Body of pancreas (tissue), 4 donors: ENCODE measurements at regions not wholly inside any gene's neighbourhood (a gene's known extent, or its start where the extent isn't known, plus 50 kb on each side); places are given as distances from the start of the nearest gene placed in this dataset.

Experiments used
- ATAC-seq: fragments of 150-250 bp; one replicate; pipeline ENCODE4 v1.9.1; 2016
- DNase-seq, 4 donors: peaks; one replicate each; pipeline ENCODE4 v3.0.0-alpha.2; 2019
- H3K27ac ChIP-seq, 4 donors: fragments of 200-600 bp; sonication (generic); 1 replicate in 3 of 4; 2 replicates in 1 of 4; pipeline versions ENCODE4 v1.5.1 to v1.6.1; 2016 to 2019; ENCODE audit warnings: mild to moderate bottlenecking in 1 of 4, mixed read lengths in 1 of 4, moderate library complexity in 1 of 4
- H3K27me3 ChIP-seq, 2 donors: fragments of 200-600 bp; sonication (generic); one replicate each; pipeline ENCODE4 v1.6.0; 2016; ENCODE audit warnings: mild to moderate bottlenecking in 1 of 2
- H3K36me3 ChIP-seq, 2 donors: fragments of 200-600 bp; sonication (generic); replicated peaks in 1 of 2; 2 replicates each; pipeline ENCODE4 v1.5.1; 2016; ENCODE audit warnings: low read depth in 2 of 2; ENCODE audit not compliant: insufficient read depth in 1 of 2
- H3K4me1 ChIP-seq: fragments of 200-600 bp; sonication (generic); one replicate; pipeline ENCODE4 v1.6.0; 2016
- H3K4me3 ChIP-seq, 2 donors: fragments of 200-600 bp; sonication (generic); 1 replicate in 1 of 2; 2 replicates in 1 of 2; pipeline ENCODE4 v1.5.1; 2016 to 2019
- H3K9me3 ChIP-seq, 3 donors: fragments of 200-600 bp; sonication (generic); 1 replicate in 2 of 3; 2 replicates in 1 of 3; pipeline ENCODE4 v1.5.1; 2016
- POLR2A ChIP-seq, 3 donors: fragments of 450-650 bp; IDR thresholded peaks; one replicate each; pipeline ENCODE4 v1.6.1; 2016; ENCODE audit warnings: antibody characterized with exemption in 3 of 3, mild to moderate bottlenecking in 2 of 3
- WGBS, 2 donors: methylation state at CpG; one replicate each; pipeline ENCODE4 v1.1.5; 2017; 5-methylcytosine and 5-hydroxymethylcytosine counted together
- intact Hi-C: fragments of 100-400 bp; cut with DNase I; formaldehyde crosslinking; loops from one replicate; pipeline ENCODE4 v1.15.1; 2023
- TF ChIP-seq, protein P1 (sequence below), 7 experiments: fragments of 450-650 bp in 4 of 7; fragments of 200-600 bp in 3 of 7; sonication (generic) in 3 of 7; IDR thresholded peaks; one replicate each; pipeline ENCODE4 v1.5.1; 2016 to 2019; ENCODE audit warnings: antibody characterized with exemption in 7 of 7

DNA sequence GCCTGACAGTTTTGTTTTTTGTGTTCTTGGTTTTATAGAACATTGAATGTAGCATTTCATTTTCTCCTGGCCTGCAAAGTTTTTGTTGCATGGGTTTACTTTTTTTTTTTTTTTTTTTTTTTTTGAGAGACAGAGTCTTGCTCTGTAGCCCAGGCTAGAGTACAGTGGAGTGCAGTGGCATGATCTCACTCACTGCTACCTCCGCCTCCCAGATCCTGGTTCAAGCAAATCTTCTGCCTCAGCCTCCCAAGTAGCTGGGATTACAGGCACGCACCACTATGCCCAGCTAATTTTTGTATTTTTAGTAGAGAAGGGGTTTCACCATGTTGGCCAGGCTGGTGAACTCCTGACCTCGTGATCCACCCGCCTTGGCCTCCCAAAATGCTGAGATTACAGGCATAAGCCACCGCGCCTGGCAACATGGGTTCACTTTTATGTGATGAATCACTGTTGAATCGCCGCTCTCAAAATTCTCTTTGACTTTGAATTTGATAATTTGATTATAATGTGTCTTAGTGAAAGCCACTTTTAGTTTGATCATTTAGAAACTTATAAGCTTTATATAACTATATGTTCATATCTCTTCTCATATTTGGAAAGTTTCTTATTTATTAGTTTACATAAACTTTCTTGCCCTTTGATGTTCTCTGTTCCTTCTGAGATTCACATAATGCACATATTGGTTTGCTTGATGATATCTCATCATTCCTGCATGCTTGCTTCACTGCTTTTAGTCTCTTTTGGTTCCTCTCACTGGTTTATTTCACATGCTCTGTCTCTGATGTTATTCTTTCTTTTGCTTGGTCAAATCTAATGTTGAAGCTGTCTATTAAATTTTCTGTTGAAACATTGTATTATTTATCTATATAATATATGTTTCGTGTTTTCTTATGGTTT, 589.0 kb upstream of the CNTN5 start:
- no peaks in the 10 kb centered on the region for H3K27me3 ChIP-seq
- WGBS, 2 donors, result 82% methylated on average over 9 of the region's 9 CpGs
- intact Hi-C loops, result no loop called here

DNA sequence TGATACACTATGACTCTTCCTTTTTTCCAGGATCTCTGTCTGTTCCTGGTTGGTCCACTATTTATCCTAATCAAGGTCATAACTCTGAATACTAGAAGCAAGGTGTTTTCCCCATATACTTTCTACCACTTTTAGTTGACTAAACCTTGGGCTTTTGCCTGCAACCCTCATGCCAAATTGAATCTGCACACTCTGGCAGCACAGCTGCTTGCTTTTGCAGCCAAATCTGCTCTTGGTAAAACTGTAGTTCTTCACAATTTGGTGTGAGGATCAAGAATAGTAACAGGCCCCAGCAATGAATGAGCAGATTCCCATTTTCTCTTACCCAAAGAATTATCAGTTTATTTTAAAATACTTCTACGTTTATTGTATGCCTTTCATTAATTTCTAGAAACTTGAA, 586.5 kb upstream of the CNTN5 start:
- 34 to 59% methylated on average over 1 of the region's 1 CpG for WGBS, 2 donors
- Histone ChIP-seq H3K27me3 (no peaks in the 10 kb centered on the region), H3K4me1 (no peaks in the 10 kb centered on the region), H3K9me3 (no peaks in the 10 kb centered on the region), H3K27ac (no peak overlapping the region), H3K4me3 (no peak overlapping the region), H3K36me3 (no peaks in the 10 kb centered on the region)
- intact Hi-C loops, result no loop called here
- ATAC-seq (no peak), DNase-seq (no peak)
- no peak for TF ChIP-seq POLR2A (IDR thresholded peaks at IDR 0.05)
- TF ChIP-seq, protein P1, sequence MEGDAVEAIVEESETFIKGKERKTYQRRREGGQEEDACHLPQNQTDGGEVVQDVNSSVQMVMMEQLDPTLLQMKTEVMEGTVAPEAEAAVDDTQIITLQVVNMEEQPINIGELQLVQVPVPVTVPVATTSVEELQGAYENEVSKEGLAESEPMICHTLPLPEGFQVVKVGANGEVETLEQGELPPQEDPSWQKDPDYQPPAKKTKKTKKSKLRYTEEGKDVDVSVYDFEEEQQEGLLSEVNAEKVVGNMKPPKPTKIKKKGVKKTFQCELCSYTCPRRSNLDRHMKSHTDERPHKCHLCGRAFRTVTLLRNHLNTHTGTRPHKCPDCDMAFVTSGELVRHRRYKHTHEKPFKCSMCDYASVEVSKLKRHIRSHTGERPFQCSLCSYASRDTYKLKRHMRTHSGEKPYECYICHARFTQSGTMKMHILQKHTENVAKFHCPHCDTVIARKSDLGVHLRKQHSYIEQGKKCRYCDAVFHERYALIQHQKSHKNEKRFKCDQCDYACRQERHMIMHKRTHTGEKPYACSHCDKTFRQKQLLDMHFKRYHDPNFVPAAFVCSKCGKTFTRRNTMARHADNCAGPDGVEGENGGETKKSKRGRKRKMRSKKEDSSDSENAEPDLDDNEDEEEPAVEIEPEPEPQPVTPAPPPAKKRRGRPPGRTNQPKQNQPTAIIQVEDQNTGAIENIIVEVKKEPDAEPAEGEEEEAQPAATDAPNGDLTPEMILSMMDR (IDR thresholded peaks at IDR 0.05), result no peak

More for the DNA sequence above, 589.0 kb upstream of the CNTN5 start:
- ATAC-seq (no peak), DNase-seq (no peak)
- Histone ChIP-seq H3K4me3 (no peak overlapping the region), H3K4me1 (no peaks in the 10 kb centered on the region), H3K36me3 (no peaks in the 10 kb centered on the region), H3K27ac (no peak overlapping the region), H3K9me3 (no peaks in the 10 kb centered on the region)
- TF ChIP-seq, protein P1 (IDR thresholded peaks at IDR 0.05), result no peak
- no peak for TF ChIP-seq POLR2A (IDR thresholded peaks at IDR 0.05)

DNA sequence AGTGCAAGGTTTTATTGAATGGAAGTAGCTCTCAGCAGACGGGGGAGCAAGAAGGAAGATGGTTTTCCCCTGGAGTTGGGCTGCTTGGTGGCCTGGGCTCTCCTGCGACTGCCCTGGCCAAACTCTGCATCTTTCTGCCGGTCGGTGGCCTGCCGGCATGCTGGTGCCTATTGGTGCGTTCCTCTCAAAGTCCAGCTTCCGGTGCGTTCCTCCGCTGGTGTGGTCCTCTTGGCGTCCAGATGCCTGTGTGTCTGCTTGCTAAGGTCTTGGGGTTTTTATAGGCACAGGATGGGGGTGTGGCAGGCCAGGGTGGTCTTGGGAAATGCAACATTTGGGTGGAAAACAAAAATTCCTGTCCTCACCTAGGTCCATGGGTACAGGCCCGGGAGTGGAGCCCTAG, 567.4 kb upstream of the CNTN5 start:
- no peaks in the 10 kb centered on the region for H3K9me3 ChIP-seq
- no peaks in the 10 kb centered on the region for H3K27me3 ChIP-seq
- H3K36me3 ChIP-seq, result no peaks in the 10 kb centered on the region
- H3K4me1 ChIP-seq, result no peaks in the 10 kb centered on the region
- DNase-seq (no peak), ATAC-seq (no peak)
- intact Hi-C loops, result no loop called here
- WGBS, 2 donors, result 81 to 82% methylated on average over 10 to 11 of the region's 11 CpGs
- TF ChIP-seq POLR2A (IDR thresholded peaks at IDR 0.05), result no peak
- TF ChIP-seq, protein P1 (IDR thresholded peaks at IDR 0.05), result no peak
- H3K27ac ChIP-seq, result no peak overlapping the region
- no peak overlapping the region for H3K4me3 ChIP-seq

DNA sequence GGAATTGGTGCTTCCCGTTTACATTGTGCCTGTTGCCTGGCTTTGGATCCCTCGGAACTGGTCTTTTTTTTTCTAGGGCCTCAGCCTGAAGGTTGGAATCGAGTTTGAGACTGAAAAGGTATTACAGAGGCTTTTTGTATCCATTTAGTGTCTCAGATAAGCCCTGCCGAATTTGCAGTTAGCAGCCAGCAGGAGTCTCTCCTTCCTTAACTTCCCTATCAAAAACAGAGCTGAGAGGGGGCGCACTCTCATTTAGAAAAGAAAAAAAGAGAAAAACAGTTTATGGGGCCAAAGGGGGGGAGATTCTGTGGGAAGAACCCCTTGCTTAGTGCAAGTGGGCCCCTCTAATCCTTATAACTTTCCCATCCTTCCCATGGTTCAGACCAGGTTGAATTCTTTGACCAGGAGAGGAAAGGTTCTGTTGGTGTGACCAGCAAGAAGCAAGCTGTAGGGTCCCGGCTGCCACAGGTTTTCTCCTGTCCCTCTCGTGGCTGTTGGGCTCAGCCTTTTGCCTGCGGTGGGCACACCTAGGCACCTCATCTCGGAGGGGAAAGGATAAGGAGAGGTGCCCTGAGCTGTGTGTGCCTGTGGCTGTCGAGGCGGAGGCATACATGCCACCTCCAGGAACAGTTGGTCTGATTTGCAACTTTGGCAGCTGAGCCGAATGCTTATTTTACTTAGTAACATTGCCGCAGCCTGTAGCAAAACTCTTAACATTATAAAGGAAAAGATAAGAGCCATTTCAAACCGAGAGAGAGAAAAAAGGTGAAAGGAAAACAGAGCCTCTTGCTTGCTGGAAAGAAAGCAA, 565.0 kb upstream of the CNTN5 start:
- intact Hi-C loops, result no loop called here

More for the DNA sequence above, 565.0 kb upstream of the CNTN5 start:
- H3K4me3 ChIP-seq, result no peak overlapping the region
- H3K4me1 ChIP-seq, result no peaks in the 10 kb centered on the region
- H3K27me3 ChIP-seq, result no peaks in the 10 kb centered on the region
- DNase-seq (no peak), ATAC-seq (no peak)
- H3K36me3 ChIP-seq, result no peaks in the 10 kb centered on the region
- 54 to 61% methylated on average over 14 of the region's 14 CpGs for WGBS, 2 donors
- no peak for TF ChIP-seq POLR2A (IDR thresholded peaks at IDR 0.05)
- TF ChIP-seq, protein P1 (IDR thresholded peaks at IDR 0.05), result no peak
- H3K27ac ChIP-seq, result no peak overlapping the region
- H3K9me3 ChIP-seq, result no peaks in the 10 kb centered on the region
